ENCODE measurements at regions not wholly inside any gene's neighbourhood (a gene's known extent, or its start where the extent isn't known, plus 50 kb on each side); places are given as distances from the start of the nearest gene placed in this dataset.
"Not testable (repeated sequence)": the region's sequence is repeated elsewhere in the genome, so short reads cannot be mapped to it uniquely, and the experiment has no call there.

GRCh38 chr7:108818742-108819141 lies 249.1 kb downstream of the DNAJB9 start:
- FAIRE-seq: no peak

- FAIRE-seq: no peak
These were observed 255.3 kb downstream of the DNAJB9 start for GRCh38 chr7:108824840-108825580.

- FAIRE-seq: no peak
These were observed 255.9 kb downstream of the DNAJB9 start for GRCh38 chr7:108825581-108825909.

- FAIRE-seq: no peak
These were observed 266.6 kb downstream of the DNAJB9 start for GRCh38 chr7:108836256-108836655.

GRCh38 chr7:108838198-108838597 lies 268.5 kb downstream of the DNAJB9 start:
- no peak for FAIRE-seq

- FAIRE-seq: no peak
These were observed 269.4 kb downstream of the DNAJB9 start for GRCh38 chr7:108839076-108839475.

GRCh38 chr7:108845951-108846350 lies 276.3 kb downstream of the DNAJB9 start:
- FAIRE-seq: no peak

GRCh38 chr7:108846471-108846870 lies 276.8 kb downstream of the DNAJB9 start:
- no peak for FAIRE-seq

- no peak for FAIRE-seq
These were observed 278.8 kb downstream of the DNAJB9 start for GRCh38 chr7:108848486-108848885.

- no peak for FAIRE-seq
These were observed 290.9 kb downstream of the DNAJB9 start for GRCh38 chr7:108860615-108861014.

GRCh38 chr7:108861071-108861470 lies 291.4 kb downstream of the DNAJB9 start:
- no peak for FAIRE-seq

- no peak for FAIRE-seq
These were observed 293.7 kb downstream of the DNAJB9 start for GRCh38 chr7:108863227-108863848.

- no peak for FAIRE-seq
These were observed 299.4 kb downstream of the DNAJB9 start for GRCh38 chr7:108869070-108869469.

- no peak for FAIRE-seq
These were observed 305.5 kb downstream of the DNAJB9 start for GRCh38 chr7:108875139-108875538.

GRCh38 chr7:108890862-108891261 lies 321.2 kb downstream of the DNAJB9 start:
- FAIRE-seq: no peak

- no peak for FAIRE-seq
These were observed 338.8 kb downstream of the DNAJB9 start for GRCh38 chr7:108908456-108908855.

- FAIRE-seq: no peak
These were observed 341.3 kb downstream of the DNAJB9 start for GRCh38 chr7:108911016-108911415.

- no peak for FAIRE-seq
These were observed 350.8 kb downstream of the DNAJB9 start for GRCh38 chr7:108920490-108920889.

GRCh38 chr7:108943048-108943447 lies 373.4 kb downstream of the DNAJB9 start:
- FAIRE-seq: not testable (repeated sequence)

GRCh38 chr7:108947526-108947925 lies 377.9 kb downstream of the DNAJB9 start:
- FAIRE-seq: no peak

- FAIRE-seq: no peak
These were observed 402.3 kb downstream of the DNAJB9 start for GRCh38 chr7:108972004-108972403.

GRCh38 chr7:108973075-108973474 lies 403.4 kb downstream of the DNAJB9 start:
- FAIRE-seq: no peak

GRCh38 chr7:108974641-108975040 lies 405.0 kb downstream of the DNAJB9 start:
- FAIRE-seq: no peak

GRCh38 chr7:108985037-108985436 lies 415.4 kb downstream of the DNAJB9 start:
- no peak for FAIRE-seq

- FAIRE-seq: no peak
These were observed 419.6 kb downstream of the DNAJB9 start for GRCh38 chr7:108989319-108989718.

Data from endometrium (tissue), 2 donors.